K562 (cell line): ENCODE measurements at regions not wholly inside any gene's neighbourhood (a gene's known extent, or its start where the extent isn't known, plus 50 kb on each side); places are given as distances from the start of the nearest gene placed in this dataset.

Experiments used
- ATAC-seq: fragments of 200-7000 bp; cut with Tn5 transposase; 3 replicates; pipeline ENCODE4 v1.9.1; 2020; ENCODE audit warnings: moderate library complexity
- BruUV-seq: library from RNA; stranded (reverse); fragments of 400-500 nt; replicated peaks from 2 replicates; lab custom pipeline; 2021; lab: Mats Ljungman, UMichigan
- CTCF ChIA-PET: fragments of 300-600 bp; formaldehyde crosslinking; extraction: SDS; loops from one replicate; lab custom pipeline; 2021; ENCODE audit warnings: low intra/inter-chr PET ratio; lab: Yijun Ruan, JAX
- POLR2A ChIA-PET: fragments of 300-600, 350-650 bp; sonication (Branson Sonifier 250); formaldehyde crosslinking; extraction: SDS; loops from one replicate; lab custom pipeline; 2021; ENCODE audit warnings: antibody characterized with exemption, inconsistent platforms; lab: Yijun Ruan, JAX
- DNase-seq, 4 experiments: peaks; one replicate each; pipeline versions ENCODE4 v3.0.0 to v3.0.0-alpha.2; 2011 to 2018; ENCODE audit warnings: low spot score in 3 of 4, mixed read lengths in 3 of 4; ENCODE audit errors: extremely low read depth in 1 of 4
- FAIRE-seq: peaks from 2 replicates; lab custom pipeline; 2011; peaks lifted over from hg19 to GRCh38; lab: Jason Lieb, UNC
- H2AFZ ChIP-seq: 2 replicates; pipeline ENCODE4 v1.6.0; 2011; ENCODE audit warnings: low read depth, low read length, control low read depth, inconsistent platforms
- H3K27ac ChIP-seq: fragments of 200-600 bp; 3 replicates; pipeline ENCODE4 v1.8.0; 2011; ENCODE audit warnings: low read depth, mild to moderate bottlenecking, control low read depth, inconsistent platforms, low read length, moderate library complexity, mixed read lengths; ENCODE audit errors: extremely low read depth
- H3K27me3 ChIP-seq, 2 experiments: fragments of 300-600 bp in 1 of 2; 2 replicates in 1 of 2; 3 replicates in 1 of 2; pipeline versions ENCODE4 v1.6.0 to v1.8.0; 2011; ENCODE audit warnings: inconsistent platforms in 2 of 2, low read length in 2 of 2, mild to moderate bottlenecking in 1 of 2, mixed read lengths in 1 of 2, moderate library complexity in 1 of 2; ENCODE audit not compliant: control insufficient read depth in 2 of 2, insufficient read depth in 2 of 2
- H3K36me3 ChIP-seq: fragments of 300-600 bp; 3 replicates; pipeline ENCODE4 v1.8.0; 2011; ENCODE audit warnings: mild to moderate bottlenecking, low read length, inconsistent platforms; ENCODE audit not compliant: control insufficient read depth, insufficient read depth
- H3K4me1 ChIP-seq, 2 experiments: fragments of 200-600 bp in 1 of 2; replicated peaks in 1 of 2; 2 replicates in 1 of 2; 3 replicates in 1 of 2; pipeline versions ENCODE4 v1.5.1 to v1.8.0; 2011; ENCODE audit warnings: inconsistent platforms in 2 of 2, low read length in 2 of 2, mild to moderate bottlenecking in 1 of 2, mixed read lengths in 1 of 2, moderate library complexity in 1 of 2; ENCODE audit not compliant: control insufficient read depth in 2 of 2, insufficient read depth in 2 of 2
- H3K4me2 ChIP-seq: 2 replicates; pipeline ENCODE4 v1.6.1; 2011; ENCODE audit warnings: low read length, control low read depth, inconsistent platforms, mixed read lengths; ENCODE audit not compliant: insufficient read depth
- H3K4me3 ChIP-seq: fragments of 200-600 bp; sonication (generic), shearing (Covaris generic); 2 replicates; pipeline ENCODE4 v1.5.1; 2016; ENCODE audit warnings: control low read depth, inconsistent platforms
- H3K79me2 ChIP-seq: fragments of 200-600 bp; 3 replicates; pipeline ENCODE4 v1.8.0; 2011; ENCODE audit warnings: low read length, inconsistent platforms; ENCODE audit not compliant: control insufficient read depth, insufficient read depth
- H3K9ac ChIP-seq, 2 experiments: 2 replicates each; pipeline versions ENCODE4 v1.6.0 to v1.6.1; 2011; ENCODE audit warnings: low read depth in 2 of 2, low read length in 2 of 2, control low read depth in 1 of 2, inconsistent platforms in 1 of 2, mild to moderate bottlenecking in 1 of 2, mixed read lengths in 1 of 2; ENCODE audit not compliant: insufficient read depth in 1 of 2
- H3K9me1 ChIP-seq: one replicate; pipeline ENCODE4 v1.6.0; 2011; ENCODE audit warnings: inconsistent platforms, mild to moderate bottlenecking, low read length, moderate library complexity; ENCODE audit not compliant: control insufficient read depth, insufficient read depth
- H3K9me3 ChIP-seq: replicated peaks from 2 replicates; pipeline ENCODE4 v1.5.1; 2011; ENCODE audit warnings: low read depth, low read length, inconsistent platforms; ENCODE audit not compliant: control insufficient read depth, insufficient read depth
- H4K20me1 ChIP-seq: replicated peaks from 2 replicates; pipeline ENCODE4 v1.6.1; 2011; ENCODE audit warnings: low read length, inconsistent platforms, mixed read lengths; ENCODE audit not compliant: control insufficient read depth, insufficient read depth
- ARNT ChIP-seq, 2 experiments: fragments of 450-650 bp; IDR thresholded peaks; 2 replicates each; pipeline ENCODE4 v1.6.1; 2016; ENCODE audit warnings: mild to moderate bottlenecking in 1 of 2
- DMBX1 ChIP-seq: fragments of 250-450 bp; sonication (Bioruptor Pico); IDR thresholded peaks from 2 replicates; pipeline ENCODE4 v1.8.0; 2022; ENCODE audit warnings: inconsistent platforms, mild to moderate bottlenecking, moderate library complexity, borderline replicate concordance
- POLR3A ChIP-seq: IDR thresholded peaks from 2 replicates; pipeline ENCODE4 v1.6.1; 2011; ENCODE audit warnings: borderline replicate concordance, mild to moderate bottlenecking, moderate library complexity; ENCODE audit not compliant: insufficient read length, insufficient read depth; ENCODE audit errors: extremely low read depth
- TAF9B ChIP-seq: fragments of 450-650 bp; IDR thresholded peaks from 2 replicates; pipeline ENCODE4 v1.6.1; 2018; ENCODE audit warnings: mild to moderate bottlenecking; ENCODE audit not compliant: partially characterized antibody
- U2AF1 ChIP-seq: fragments of 200-400 bp; formaldehyde crosslinking; optimal IDR thresholded peaks from 2 replicates; pipeline ENCODE3; 2017; ENCODE audit warnings: mild to moderate bottlenecking, low read depth, low read length, moderate library complexity
- WGBS: fragments of 100-300 bp; shearing (Covaris generic); methylation state at CpG from one replicate; pipeline ENCODE4 v1.1.6; 2016; ENCODE audit warnings: low coverage, mixed read lengths; ENCODE audit not compliant: insufficient coverage; ENCODE audit errors: missing lambda C conversion rate; 5-methylcytosine and 5-hydroxymethylcytosine counted together
- in situ Hi-C: fragments of 300-500 bp; cut with MboI; formaldehyde crosslinking; loops from 4 replicates; pipeline ENCODE4 v1.15.0; 2018; ENCODE audit warnings: inconsistent platforms, mixed read lengths
- intact Hi-C: fragments of 100-400 bp; cut with micrococcal nuclease; formaldehyde crosslinking; loops from 2 replicates; pipeline ENCODE4 v1.14.2; 2022
- TF ChIP-seq, protein P1 (sequence below), 2 experiments: fragments of 450-650 bp; formaldehyde crosslinking in 1 of 2; IDR thresholded peaks; 2 replicates each; pipeline versions ENCODE4 v1.4.0 to v1.6.1; 2014 to 2020; ENCODE audit warnings: mild to moderate bottlenecking in 2 of 2, borderline replicate concordance in 1 of 2, low read depth in 1 of 2
- TF ChIP-seq, protein P2 (sequence below), 2 experiments: fragments of 450-650 bp in 1 of 2; sonication (generic) in 1 of 2; formaldehyde crosslinking in 1 of 2; IDR thresholded peaks in 1 of 2; conservative IDR thresholded peaks in 1 of 2; 2 replicates each; pipeline versions ENCODE4 v1.6.1 to v1.8.1; 2016 to 2023; ENCODE audit warnings: mild to moderate bottlenecking in 2 of 2, moderate library complexity in 2 of 2, inconsistent platforms in 1 of 2, missing genetic modification reagents in 1 of 2
- TF ChIP-seq, protein P3 (sequence below): fragments of 450-650 bp; formaldehyde crosslinking; IDR thresholded peaks from 2 replicates; pipeline ENCODE4 v1.4.0; 2020; ENCODE audit warnings: mild to moderate bottlenecking, moderate library complexity

DNA sequence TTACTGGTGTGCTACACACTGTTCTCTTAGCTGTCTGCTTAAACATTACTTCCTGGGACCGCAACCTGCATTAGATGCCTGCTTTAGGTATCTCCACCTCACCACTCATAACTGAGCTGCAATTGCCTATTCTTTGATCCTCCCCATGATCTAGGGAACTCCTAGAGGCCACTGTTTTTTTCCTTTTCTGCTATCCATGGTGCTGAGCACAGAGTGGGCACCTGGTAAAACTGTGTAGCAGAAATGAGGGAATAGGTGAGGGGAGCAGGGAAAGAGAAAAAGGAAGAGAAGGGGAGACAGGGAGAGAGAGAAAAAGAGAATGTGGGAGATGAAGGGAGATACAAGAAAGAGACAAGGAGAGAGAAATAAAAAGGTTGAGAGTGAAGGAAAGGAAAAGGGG is 434.9 kb downstream of the ADRA2A start (continued):
- TF ChIP-seq, protein P1, sequence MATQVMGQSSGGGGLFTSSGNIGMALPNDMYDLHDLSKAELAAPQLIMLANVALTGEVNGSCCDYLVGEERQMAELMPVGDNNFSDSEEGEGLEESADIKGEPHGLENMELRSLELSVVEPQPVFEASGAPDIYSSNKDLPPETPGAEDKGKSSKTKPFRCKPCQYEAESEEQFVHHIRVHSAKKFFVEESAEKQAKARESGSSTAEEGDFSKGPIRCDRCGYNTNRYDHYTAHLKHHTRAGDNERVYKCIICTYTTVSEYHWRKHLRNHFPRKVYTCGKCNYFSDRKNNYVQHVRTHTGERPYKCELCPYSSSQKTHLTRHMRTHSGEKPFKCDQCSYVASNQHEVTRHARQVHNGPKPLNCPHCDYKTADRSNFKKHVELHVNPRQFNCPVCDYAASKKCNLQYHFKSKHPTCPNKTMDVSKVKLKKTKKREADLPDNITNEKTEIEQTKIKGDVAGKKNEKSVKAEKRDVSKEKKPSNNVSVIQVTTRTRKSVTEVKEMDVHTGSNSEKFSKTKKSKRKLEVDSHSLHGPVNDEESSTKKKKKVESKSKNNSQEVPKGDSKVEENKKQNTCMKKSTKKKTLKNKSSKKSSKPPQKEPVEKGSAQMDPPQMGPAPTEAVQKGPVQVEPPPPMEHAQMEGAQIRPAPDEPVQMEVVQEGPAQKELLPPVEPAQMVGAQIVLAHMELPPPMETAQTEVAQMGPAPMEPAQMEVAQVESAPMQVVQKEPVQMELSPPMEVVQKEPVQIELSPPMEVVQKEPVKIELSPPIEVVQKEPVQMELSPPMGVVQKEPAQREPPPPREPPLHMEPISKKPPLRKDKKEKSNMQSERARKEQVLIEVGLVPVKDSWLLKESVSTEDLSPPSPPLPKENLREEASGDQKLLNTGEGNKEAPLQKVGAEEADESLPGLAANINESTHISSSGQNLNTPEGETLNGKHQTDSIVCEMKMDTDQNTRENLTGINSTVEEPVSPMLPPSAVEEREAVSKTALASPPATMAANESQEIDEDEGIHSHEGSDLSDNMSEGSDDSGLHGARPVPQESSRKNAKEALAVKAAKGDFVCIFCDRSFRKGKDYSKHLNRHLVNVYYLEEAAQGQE (IDR thresholded peaks at IDR 0.05; ENCODE audit: borderline replicate concordance) = peak; percentile 16; the same call in 1 of the 2 replicates
- TF ChIP-seq, protein P1 (CRISPR knock-in tag; IDR thresholded peaks at IDR 0.05; ENCODE audit: low read depth) = no peak
- no peak for TF ChIP-seq POLR3A

DNA sequence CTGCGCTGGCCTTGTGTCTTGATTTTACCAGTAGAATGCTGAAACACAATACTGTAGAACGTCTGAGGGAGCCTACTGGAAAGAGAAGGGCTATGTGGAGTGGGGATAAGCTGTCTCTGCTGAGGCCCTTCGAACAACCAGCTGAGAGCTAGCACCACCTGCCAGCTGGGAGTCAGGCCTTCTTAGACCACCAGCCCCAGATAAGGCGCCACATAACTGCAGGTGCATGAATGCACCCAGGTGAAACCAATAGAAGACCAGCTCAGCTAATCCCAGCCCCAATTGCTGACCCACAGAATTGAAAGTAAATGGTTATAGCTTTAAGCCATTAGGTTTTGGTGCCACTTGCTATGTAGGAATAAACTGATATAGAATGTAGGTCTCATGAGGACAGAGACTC is 438.4 kb downstream of the ADRA2A start:
- H3K36me3 ChIP-seq = no peaks in the 10 kb centered on the region
- no peaks in the 10 kb centered on the region for H3K9me3 ChIP-seq
- no peak overlapping the region for H3K27ac ChIP-seq
- no peaks in the 10 kb centered on the region for H3K9me1 ChIP-seq
- ChIA-PET CTCF (no interaction called here), POLR2A (no interaction called here)
- no peak overlapping the region for H2AFZ ChIP-seq
- 2% methylated on average over 4 of the region's 4 CpGs for WGBS
- H3K4me1 ChIP-seq = no peaks in the 10 kb centered on the region
- DNase-seq (no peak), FAIRE-seq (no peak), ATAC-seq (no peak)
- intact Hi-C loops (no loop called here), in situ Hi-C loops (no loop called here)
- no peaks in the 10 kb centered on the region for H3K27me3 ChIP-seq
- H3K4me2 ChIP-seq = no peak overlapping the region
- H3K79me2 ChIP-seq = no peaks in the 10 kb centered on the region
- H4K20me1 ChIP-seq = no peaks in the 10 kb centered on the region
- H3K9ac ChIP-seq = no peak overlapping the region
- no TSS peak for BruUV-seq
- H3K4me3 ChIP-seq = no peak overlapping the region
- TF ChIP-seq TAF9B (no peak), ARNT (IDR thresholded peaks at IDR 0.05) (no peak), DMBX1 (CRISPR knock-in tag) (no peak), U2AF1 (no peak)
- TF ChIP-seq, protein P2, sequence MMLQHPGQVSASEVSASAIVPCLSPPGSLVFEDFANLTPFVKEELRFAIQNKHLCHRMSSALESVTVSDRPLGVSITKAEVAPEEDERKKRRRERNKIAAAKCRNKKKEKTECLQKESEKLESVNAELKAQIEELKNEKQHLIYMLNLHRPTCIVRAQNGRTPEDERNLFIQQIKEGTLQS (IDR thresholded peaks at IDR 0.05) = no peak
- TF ChIP-seq, protein P2 (CRISPR knock-in tag; conservative IDR thresholded peaks at IDR 0.05) = no peak
- TF ChIP-seq, protein P3, sequence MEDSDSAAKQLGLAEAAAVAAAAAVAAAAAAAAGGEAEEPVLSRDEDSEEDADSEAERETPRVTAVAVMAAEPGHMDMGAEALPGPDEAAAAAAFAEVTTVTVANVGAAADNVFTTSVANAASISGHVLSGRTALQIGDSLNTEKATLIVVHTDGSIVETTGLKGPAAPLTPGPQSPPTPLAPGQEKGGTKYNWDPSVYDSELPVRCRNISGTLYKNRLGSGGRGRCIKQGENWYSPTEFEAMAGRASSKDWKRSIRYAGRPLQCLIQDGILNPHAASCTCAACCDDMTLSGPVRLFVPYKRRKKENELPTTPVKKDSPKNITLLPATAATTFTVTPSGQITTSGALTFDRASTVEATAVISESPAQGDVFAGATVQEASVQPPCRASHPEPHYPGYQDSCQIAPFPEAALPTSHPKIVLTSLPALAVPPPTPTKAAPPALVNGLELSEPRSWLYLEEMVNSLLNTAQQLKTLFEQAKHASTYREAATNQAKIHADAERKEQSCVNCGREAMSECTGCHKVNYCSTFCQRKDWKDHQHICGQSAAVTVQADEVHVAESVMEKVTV (CRISPR knock-in tag) = no peak
